ENCODE measurements at regions not wholly inside any gene's neighbourhood (a gene's known extent, or its start where the extent isn't known, plus 50 kb on each side); places are given as distances from the start of the nearest gene placed in this dataset.
"Not testable (repeated sequence)": the region's sequence is repeated elsewhere in the genome, so short reads cannot be mapped to it uniquely, and the experiment has no call there.

- no peak for TF ChIP-seq CTCF (IDR thresholded peaks at IDR 0.05; ENCODE audit: control insufficient read depth, insufficient read depth, low read depth, low read length, missing control alignments)
- no peak overlapping the region for H3K4me3 ChIP-seq (ENCODE audit: control insufficient read depth, low read depth, low read length)
- DNase-seq (ENCODE audit: low read depth), result no peak
These were observed 55.6 kb upstream of the FMOD start for GRCh38 chr1:203406446-203407045.

- no peak overlapping the region for H3K4me3 ChIP-seq (ENCODE audit: control insufficient read depth, low read depth, low read length)
- DNase-seq (ENCODE audit: low read depth), result no peak
- no peak for TF ChIP-seq CTCF (IDR thresholded peaks at IDR 0.05; ENCODE audit: control insufficient read depth, insufficient read depth, low read depth, low read length, missing control alignments)
These were observed 56.4 kb upstream of the FMOD start for GRCh38 chr1:203407296-203407695.

GRCh38 chr1:203408486-203409481 lies 57.9 kb upstream of the FMOD start:
- no peak for TF ChIP-seq CTCF (IDR thresholded peaks at IDR 0.05; ENCODE audit: control insufficient read depth, insufficient read depth, low read depth, low read length, missing control alignments)
- peak; percentile 41 for DNase-seq (ENCODE audit: low read depth)
- H3K4me3 ChIP-seq (ENCODE audit: control insufficient read depth, low read depth, low read length), result no peak overlapping the region

- no peak for TF ChIP-seq CTCF (IDR thresholded peaks at IDR 0.05; ENCODE audit: control insufficient read depth, insufficient read depth, low read depth, low read length, missing control alignments)
- DNase-seq (ENCODE audit: low read depth), result no peak
These were observed 59.4 kb upstream of the FMOD start for GRCh38 chr1:203410182-203410900.

DNA sequence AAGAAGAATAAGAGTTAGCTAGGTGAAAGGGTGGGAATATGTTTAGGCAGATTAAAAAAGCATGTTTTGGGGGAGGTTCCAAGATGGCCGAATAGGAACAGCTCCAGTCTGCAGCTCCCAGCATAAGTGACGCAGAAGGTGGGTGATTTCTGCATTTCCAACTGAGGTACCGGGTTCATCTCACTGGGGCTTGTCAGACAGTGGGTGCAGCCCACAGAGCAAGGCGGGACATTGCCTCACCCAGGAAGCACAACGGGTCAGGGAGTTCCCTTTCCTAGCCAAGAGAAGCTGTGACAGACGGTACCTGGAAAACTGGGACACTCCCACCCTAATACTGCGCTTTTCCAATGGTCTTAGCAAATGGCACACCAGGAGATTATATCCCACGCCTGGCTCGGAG lies 60.5 kb upstream of the FMOD start:
- not testable (repeated sequence) for DNase-seq (ENCODE audit: low read depth)

More at GRCh38 chr1:203410182-203410900, 59.4 kb upstream of the FMOD start:
- H3K4me3 ChIP-seq (ENCODE audit: control insufficient read depth, low read depth, low read length), result no peak overlapping the region

GRCh38 chr1:203419558-203419957 lies 56.0 kb upstream of the PRELP start:
- no peak overlapping the region for H3K4me3 ChIP-seq (ENCODE audit: control insufficient read depth, low read depth, low read length)
- no peak for DNase-seq (ENCODE audit: low read depth)
- TF ChIP-seq CTCF (IDR thresholded peaks at IDR 0.05; ENCODE audit: control insufficient read depth, insufficient read depth, low read depth, low read length, missing control alignments), result no peak

More for the DNA sequence above, 60.5 kb upstream of the FMOD start:
- not testable (repeated sequence) for H3K4me3 ChIP-seq (ENCODE audit: control insufficient read depth, low read depth, low read length)

Measured in AG09309 (cell line).